Activated T-cell treated with anti-CD3 and anti-CD28 coated beads, Interleukin-2, amount 50 U/mL, for 72 hours (primary cell): ENCODE measurements at regions not wholly inside any gene's neighbourhood (a gene's known extent, or its start where the extent isn't known, plus 50 kb on each side); places are given as distances from the start of the nearest gene placed in this dataset.

Experiments used
- ATAC-seq, 2 donors: fragments of 150-1000 bp; cut with Tn5 transposase; replicated peaks in 1 of 2; 2 replicates each; pipeline ENCODE4 v1.10.0; 2021; ENCODE audit warnings: moderate library complexity in 2 of 2, mild to moderate bottlenecking in 1 of 2
- DNase-seq, 2 donors: peaks; one replicate each; pipeline ENCODE4 v3.0.0; 2021 to 2022; ENCODE audit warnings: mixed read lengths in 1 of 2
- H3K27ac Mint-ChIP-seq: one replicate; pipeline ENCODE4 v1.8.0; 2022; ENCODE audit warnings: mild to moderate bottlenecking, moderate library complexity, mixed read lengths
- H3K27me3 Mint-ChIP-seq: one replicate; pipeline ENCODE4 v1.8.0; 2022; ENCODE audit warnings: low read depth, mixed read lengths
- H3K36me3 Mint-ChIP-seq, 2 donors: one replicate each; pipeline ENCODE4 v1.8.0; 2022; ENCODE audit warnings: mixed read lengths in 2 of 2, mild to moderate bottlenecking in 1 of 2; ENCODE audit not compliant: insufficient read depth in 2 of 2
- H3K4me1 Mint-ChIP-seq: one replicate; pipeline ENCODE4 v1.8.0; 2022; ENCODE audit warnings: low read depth, mixed read lengths
- H3K4me3 Mint-ChIP-seq, 2 donors: one replicate each; pipeline ENCODE4 v1.8.0; 2022; ENCODE audit warnings: mild to moderate bottlenecking in 2 of 2, mixed read lengths in 2 of 2, moderate library complexity in 2 of 2
- H3K9me3 Mint-ChIP-seq, 2 donors: one replicate each; pipeline ENCODE4 v1.8.0; 2022; ENCODE audit warnings: mixed read lengths in 2 of 2

GRCh38 chrX:36908801-36909675 lies 99.1 kb upstream of the FAM47C start:
- Mint-ChIP-seq H3K27me3 (peaks cover 4% of the 10 kb centered on the region), H3K27ac (no peak overlapping the region), H3K36me3 (peaks cover 0 to 1% of the 10 kb centered on the region in 2 donors), H3K9me3 (peaks cover 0 to 2% of the 10 kb centered on the region in 2 donors), H3K4me1 (no peaks in the 10 kb centered on the region), H3K4me3 (no peak overlapping the region)
- no peak for ATAC-seq
- DNase-seq = no peak

- DNase-seq = no peak
- no peak overlapping the region for H3K27ac Mint-ChIP-seq
Measured at GRCh38 chrX:36909676-36910030, 98.5 kb upstream of the FAM47C start.

GRCh38 chrX:36913551-36913950 lies 94.6 kb upstream of the FAM47C start:
- Mint-ChIP-seq H3K9me3 (peaks cover 0 to 2% of the 10 kb centered on the region in 2 donors), H3K4me1 (no peaks in the 10 kb centered on the region), H3K27ac (no peak overlapping the region), H3K36me3 (no peaks in the 10 kb centered on the region), H3K27me3 (no peaks in the 10 kb centered on the region), H3K4me3 (no peak overlapping the region)
- ATAC-seq (no peak), DNase-seq (no peak)

More at GRCh38 chrX:36909676-36910030, 98.5 kb upstream of the FAM47C start:
- no peak for ATAC-seq
- no peaks in the 10 kb centered on the region for H3K4me1 Mint-ChIP-seq
- no peaks in the 10 kb centered on the region for H3K9me3 Mint-ChIP-seq
- H3K27me3 Mint-ChIP-seq = peaks cover 4% of the 10 kb centered on the region
- peaks cover 0 to 1% of the 10 kb centered on the region in 2 donors for H3K36me3 Mint-ChIP-seq
- no peak overlapping the region for H3K4me3 Mint-ChIP-seq

GRCh38 chrX:36916941-36917340 lies 91.2 kb upstream of the FAM47C start:
- H3K4me1 Mint-ChIP-seq = no peaks in the 10 kb centered on the region
- no peak for ATAC-seq
- peaks cover 0 to 6% of the 10 kb centered on the region in 2 donors for H3K9me3 Mint-ChIP-seq
- H3K27ac Mint-ChIP-seq = no peak overlapping the region
- DNase-seq = no peak
- peaks cover 6% of the 10 kb centered on the region for H3K27me3 Mint-ChIP-seq
- H3K4me3 Mint-ChIP-seq = no peak overlapping the region
- no peaks in the 10 kb centered on the region for H3K36me3 Mint-ChIP-seq

GRCh38 chrX:36927712-36928111 lies 80.5 kb upstream of the FAM47C start:
- Mint-ChIP-seq H3K27me3 (no peaks in the 10 kb centered on the region), H3K36me3 (peaks cover 0 to 2% of the 10 kb centered on the region in 2 donors), H3K4me3 (no peak overlapping the region), H3K4me1 (no peaks in the 10 kb centered on the region), H3K27ac (no peak overlapping the region), H3K9me3 (peaks cover 1 to 2% of the 10 kb centered on the region in 2 donors)
- no peak for ATAC-seq
- no peak for DNase-seq

- H3K4me1 Mint-ChIP-seq = no peaks in the 10 kb centered on the region
- ATAC-seq = no peak
- no peak overlapping the region for H3K4me3 Mint-ChIP-seq
Measured at GRCh38 chrX:36930491-36930890, 77.7 kb upstream of the FAM47C start.

GRCh38 chrX:36947214-36947613 lies 61.0 kb upstream of the FAM47C start:
- no peaks in the 10 kb centered on the region for H3K9me3 Mint-ChIP-seq
- no peaks in the 10 kb centered on the region for H3K4me1 Mint-ChIP-seq
- no peak overlapping the region for H3K4me3 Mint-ChIP-seq
- DNase-seq (no peak), ATAC-seq (no peak)
- peaks cover 16% of the 10 kb centered on the region for H3K27me3 Mint-ChIP-seq
- no peaks in the 10 kb centered on the region for H3K36me3 Mint-ChIP-seq
- H3K27ac Mint-ChIP-seq = no peak overlapping the region

More at GRCh38 chrX:36930491-36930890, 77.7 kb upstream of the FAM47C start:
- no peak for DNase-seq
- Mint-ChIP-seq H3K36me3 (peaks cover 0 to 2% of the 10 kb centered on the region in 2 donors), H3K27ac (no peak overlapping the region), H3K27me3 (no peaks in the 10 kb centered on the region), H3K9me3 (peaks cover 2% of the 10 kb centered on the region in 2 donors)

GRCh38 chrX:36950495-36951253 lies 57.5 kb upstream of the FAM47C start:
- Mint-ChIP-seq H3K4me3 (no peak overlapping the region), H3K9me3 (no peaks in the 10 kb centered on the region), H3K27me3 (peaks cover 21% of the 10 kb centered on the region), H3K4me1 (no peaks in the 10 kb centered on the region), H3K36me3 (no peaks in the 10 kb centered on the region), H3K27ac (no peak overlapping the region)
- ATAC-seq = no peak
- DNase-seq = no peak

GRCh38 chrX:36957425-36958328 lies 50.5 kb upstream of the FAM47C start:
- Mint-ChIP-seq H3K4me3 (no peak overlapping the region), H3K9me3 (no peaks in the 10 kb centered on the region), H3K27ac (no peak overlapping the region), H3K36me3 (peaks cover 0 to 3% of the 10 kb centered on the region in 2 donors), H3K27me3 (peaks cover 40% of the 10 kb centered on the region), H3K4me1 (no peaks in the 10 kb centered on the region)
- DNase-seq (no peak), ATAC-seq (no peak)
